Effector memory CD8-positive, alpha-beta T cell (primary cell): ENCODE measurements at regions not wholly inside any gene's neighbourhood (a gene's known extent, or its start where the extent isn't known, plus 50 kb on each side); places are given as distances from the start of the nearest gene placed in this dataset.
A peak's percentile ranks its signal among the peaks of the same experiment; 100 is the strongest.

ENCODE experiments used
- ATAC-seq: fragments of 150-1000 bp; cut with Tn5 transposase; replicated peaks from 2 replicates; pipeline ENCODE4 v1.10.0; 2021; ENCODE audit warnings: mild to moderate bottlenecking, moderate library complexity
- DNase-seq, 3 experiments: peaks; one replicate each; pipeline ENCODE4 v3.0.0; 2021
- H3K27ac Mint-ChIP-seq, 2 donors: one replicate each; pipeline ENCODE4 v1.8.0; 2022; ENCODE audit warnings: mild to moderate bottlenecking in 2 of 2, mixed read lengths in 2 of 2, moderate library complexity in 2 of 2
- H3K27me3 Mint-ChIP-seq, 2 donors: one replicate each; pipeline ENCODE4 v1.8.0; 2022; ENCODE audit warnings: mixed read lengths in 2 of 2
- H3K36me3 Mint-ChIP-seq: one replicate; pipeline ENCODE4 v1.8.0; 2022; ENCODE audit warnings: mild to moderate bottlenecking, moderate library complexity, mixed read lengths; ENCODE audit not compliant: insufficient read depth
- H3K4me1 Mint-ChIP-seq, 2 donors: one replicate each; pipeline ENCODE4 v1.8.0; 2022; ENCODE audit warnings: low read depth in 2 of 2, mixed read lengths in 2 of 2
- H3K4me3 Mint-ChIP-seq, 2 donors: one replicate each; pipeline ENCODE4 v1.8.0; 2022; ENCODE audit warnings: mild to moderate bottlenecking in 2 of 2, mixed read lengths in 2 of 2, moderate library complexity in 2 of 2
- H3K9me3 Mint-ChIP-seq, 2 donors: one replicate each; pipeline ENCODE4 v1.8.0; 2022; ENCODE audit warnings: mixed read lengths in 2 of 2

- Mint-ChIP-seq H3K4me3 (no peak overlapping the region), H3K27me3 (no peaks in the 10 kb centered on the region), H3K36me3 (peaks cover 7% of the 10 kb centered on the region), H3K4me1 (peaks cover 2 to 4% of the 10 kb centered on the region in 2 donors), H3K9me3 (no peaks in the 10 kb centered on the region), H3K27ac (no peak overlapping the region)
- ATAC-seq (no peak), DNase-seq (no peak)
These were observed 63.2 kb upstream of the TMEM168 start for GRCh38 chr7:112853422-112853821.

GRCh38 chr7:112843151-112843550 is 53.0 kb upstream of the TMEM168 start:
- Mint-ChIP-seq H3K27me3 (no peaks in the 10 kb centered on the region), H3K27ac (peak overlapping the region in 1 of 2 donors; percentile 6), H3K36me3 (peaks cover 5% of the 10 kb centered on the region), H3K9me3 (no peaks in the 10 kb centered on the region), H3K4me1 (peaks cover 23 to 42% of the 10 kb centered on the region in 2 donors), H3K4me3 (no peak overlapping the region)
- ATAC-seq, result no peak
- DNase-seq, result no peak
